ENCODE measurements at regions not wholly inside any gene's neighbourhood (a gene's known extent, or its start where the extent isn't known, plus 50 kb on each side); places are given as distances from the start of the nearest gene placed in this dataset.

DNA sequence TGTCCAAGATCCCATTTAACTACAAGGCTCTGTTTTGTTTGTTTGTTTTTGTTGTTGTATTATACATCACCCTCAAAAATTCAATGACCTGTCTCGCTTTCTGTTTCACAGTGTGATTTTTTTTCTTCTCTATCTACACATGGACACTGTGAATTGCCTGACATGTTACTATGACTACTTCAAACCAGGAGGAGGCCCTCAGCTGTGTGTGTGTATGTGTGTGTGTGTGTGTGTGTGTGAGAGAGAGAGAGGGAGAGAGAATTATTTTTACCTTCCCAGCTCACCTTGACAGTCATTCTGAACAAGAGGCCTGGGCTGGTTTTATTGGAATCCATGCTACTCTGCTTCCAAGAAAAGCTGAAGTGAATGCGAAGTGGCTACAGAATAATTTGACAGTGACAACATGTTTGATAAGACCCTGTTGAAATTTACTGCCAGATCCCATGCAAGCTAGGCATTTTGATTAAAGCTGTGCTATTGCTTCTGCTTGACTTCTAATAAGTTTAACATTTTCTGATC, 841.4 kb downstream of the NSUN3 start:
- WGBS, 2 experiments: 93 to 97% methylated on average over 1 of the region's 2 CpGs
- Histone ChIP-seq H3K9me3 (ENCODE audit: control insufficient read depth, low read length) (no peaks in the 10 kb centered on the region), H3K4me1 (ENCODE audit: control insufficient read depth, insufficient read depth, low read length) (no peaks in the 10 kb centered on the region), H3K27me3 (ENCODE audit: control insufficient read depth, insufficient read depth, low read length, poor library complexity, severe bottlenecking) (no peaks in the 10 kb centered on the region), H3K36me3 (ENCODE audit: control insufficient read depth, insufficient read depth, low read length) (no peaks in the 10 kb centered on the region), H3K4me3 (ENCODE audit: insufficient read depth, low read depth, low read length) (no peak overlapping the region), H3K27ac (ENCODE audit: insufficient read depth, low read depth, low read length, poor library complexity, severe bottlenecking) (no peak overlapping the region)

DNA sequence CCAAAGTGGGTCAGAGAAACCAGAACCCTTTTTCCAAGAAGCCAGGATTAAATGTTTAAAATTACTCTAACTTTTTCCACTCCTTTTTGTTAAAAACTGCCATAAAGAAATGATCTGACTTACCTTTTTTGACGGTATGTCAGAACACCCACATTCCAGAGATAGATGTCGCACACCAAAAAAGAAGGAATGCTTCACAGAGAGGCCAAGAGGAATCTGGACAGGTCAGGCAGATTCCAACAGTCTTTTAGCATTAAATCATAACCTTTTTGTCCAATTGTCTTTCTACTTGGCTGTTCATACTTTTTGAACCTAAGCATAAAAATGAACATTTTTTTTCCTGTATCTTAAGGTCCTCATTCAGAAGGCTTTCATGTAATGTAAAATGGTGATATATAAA, 846.9 kb downstream of the NSUN3 start:
- H3K4me3 ChIP-seq (ENCODE audit: insufficient read depth, low read depth, low read length): no peak overlapping the region
- 92 to 93% methylated on average over 2 of the region's 2 CpGs for WGBS, 2 experiments
- no peaks in the 10 kb centered on the region for H3K4me1 ChIP-seq (ENCODE audit: control insufficient read depth, insufficient read depth, low read length)
- H3K27ac ChIP-seq (ENCODE audit: insufficient read depth, low read depth, low read length, poor library complexity, severe bottlenecking): no peak overlapping the region
- no peaks in the 10 kb centered on the region for H3K36me3 ChIP-seq (ENCODE audit: control insufficient read depth, insufficient read depth, low read length)
- no peaks in the 10 kb centered on the region for H3K27me3 ChIP-seq (ENCODE audit: control insufficient read depth, insufficient read depth, low read length, poor library complexity, severe bottlenecking)
- H3K9me3 ChIP-seq (ENCODE audit: control insufficient read depth, low read length): no peaks in the 10 kb centered on the region

- H3K4me1 ChIP-seq (ENCODE audit: control insufficient read depth, insufficient read depth, low read length): no peaks in the 10 kb centered on the region
- no peak overlapping the region for H3K4me3 ChIP-seq (ENCODE audit: insufficient read depth, low read depth, low read length)
- H3K27ac ChIP-seq (ENCODE audit: insufficient read depth, low read depth, low read length, poor library complexity, severe bottlenecking): no peak overlapping the region
- no peaks in the 10 kb centered on the region for H3K36me3 ChIP-seq (ENCODE audit: control insufficient read depth, insufficient read depth, low read length)
- no peaks in the 10 kb centered on the region for H3K9me3 ChIP-seq (ENCODE audit: control insufficient read depth, low read length)
- 85 to 93% methylated on average over 1 to 2 of the region's 3 CpGs for WGBS, 2 experiments
- no peaks in the 10 kb centered on the region for H3K27me3 ChIP-seq (ENCODE audit: control insufficient read depth, insufficient read depth, low read length, poor library complexity, severe bottlenecking)
Observed at GRCh38 chr3:94912656-94913055, 849.8 kb downstream of the NSUN3 start.

GRCh38 chr3:94927175-94927574, 864.3 kb downstream of the NSUN3 start:
- Histone ChIP-seq H3K4me3 (ENCODE audit: insufficient read depth, low read depth, low read length) (no peak overlapping the region), H3K9me3 (ENCODE audit: control insufficient read depth, low read length) (no peaks in the 10 kb centered on the region), H3K36me3 (ENCODE audit: control insufficient read depth, insufficient read depth, low read length) (no peaks in the 10 kb centered on the region), H3K27me3 (ENCODE audit: control insufficient read depth, insufficient read depth, low read length, poor library complexity, severe bottlenecking) (no peaks in the 10 kb centered on the region), H3K4me1 (ENCODE audit: control insufficient read depth, insufficient read depth, low read length) (no peaks in the 10 kb centered on the region), H3K27ac (ENCODE audit: insufficient read depth, low read depth, low read length, poor library complexity, severe bottlenecking) (no peak overlapping the region)
- 88 to 91% methylated on average over 8 of the region's 8 CpGs for WGBS, 2 experiments

- no peaks in the 10 kb centered on the region for H3K4me1 ChIP-seq (ENCODE audit: control insufficient read depth, insufficient read depth, low read length)
- no peaks in the 10 kb centered on the region for H3K9me3 ChIP-seq (ENCODE audit: control insufficient read depth, low read length)
- whole genome bisulfite sequencing, 2 experiments: 94 to 97% methylated on average over 2 to 4 of the region's 4 CpGs
- no peak overlapping the region for H3K27ac ChIP-seq (ENCODE audit: insufficient read depth, low read depth, low read length, poor library complexity, severe bottlenecking)
- no peak overlapping the region for H3K4me3 ChIP-seq (ENCODE audit: insufficient read depth, low read depth, low read length)
- no peaks in the 10 kb centered on the region for H3K36me3 ChIP-seq (ENCODE audit: control insufficient read depth, insufficient read depth, low read length)
- H3K27me3 ChIP-seq (ENCODE audit: control insufficient read depth, insufficient read depth, low read length, poor library complexity, severe bottlenecking): no peaks in the 10 kb centered on the region
Observed at GRCh38 chr3:94928921-94929320, 866.1 kb downstream of the NSUN3 start.

DNA sequence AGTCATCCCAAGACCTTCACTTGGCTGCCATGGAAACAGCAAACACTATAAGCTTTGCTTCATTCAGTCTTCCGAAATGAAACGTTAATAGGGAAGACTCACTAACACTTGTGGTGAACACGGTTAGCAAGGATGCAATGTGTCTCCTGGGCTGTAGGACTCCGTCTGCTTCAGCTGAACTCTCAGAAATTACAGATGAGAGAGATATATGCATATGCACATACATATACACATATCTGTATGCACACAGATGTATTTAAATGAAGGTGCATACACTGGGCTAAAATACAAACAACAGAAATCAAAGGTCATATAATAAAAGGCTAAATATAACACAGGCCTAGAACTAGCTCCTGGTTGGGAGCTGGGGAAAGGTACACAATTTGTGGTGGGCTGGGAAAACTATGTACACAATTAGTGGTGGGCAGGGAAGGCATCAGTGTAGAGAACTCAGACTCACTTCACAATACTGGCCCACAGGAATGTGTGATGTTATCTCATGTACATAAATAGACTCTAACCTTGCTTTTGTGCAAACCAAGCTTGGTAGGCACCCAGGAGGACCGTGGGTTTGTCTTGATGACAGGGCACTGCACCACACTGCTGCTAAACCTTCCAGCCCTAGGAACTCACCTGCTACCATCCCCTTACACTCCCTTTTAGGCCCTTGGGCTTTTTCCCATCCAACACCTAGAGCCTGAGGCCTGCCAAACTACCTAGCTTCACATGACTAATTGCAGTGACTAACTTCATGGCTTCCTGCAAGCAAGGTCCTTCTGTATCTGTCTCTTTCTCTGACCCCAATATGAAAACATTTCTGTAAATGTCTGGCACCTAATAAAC, 873.1 kb downstream of the NSUN3 start:
- WGBS, 2 experiments: 94 to 98% methylated on average over 4 to 5 of the region's 5 CpGs
- H3K27me3 ChIP-seq (ENCODE audit: control insufficient read depth, insufficient read depth, low read length, poor library complexity, severe bottlenecking): no peaks in the 10 kb centered on the region
- H3K4me1 ChIP-seq (ENCODE audit: control insufficient read depth, insufficient read depth, low read length): no peaks in the 10 kb centered on the region
- no peak overlapping the region for H3K4me3 ChIP-seq (ENCODE audit: insufficient read depth, low read depth, low read length)
- no peaks in the 10 kb centered on the region for H3K36me3 ChIP-seq (ENCODE audit: control insufficient read depth, insufficient read depth, low read length)
- no peak overlapping the region for H3K27ac ChIP-seq (ENCODE audit: insufficient read depth, low read depth, low read length, poor library complexity, severe bottlenecking)
- H3K9me3 ChIP-seq (ENCODE audit: control insufficient read depth, low read length): no peaks in the 10 kb centered on the region

DNA sequence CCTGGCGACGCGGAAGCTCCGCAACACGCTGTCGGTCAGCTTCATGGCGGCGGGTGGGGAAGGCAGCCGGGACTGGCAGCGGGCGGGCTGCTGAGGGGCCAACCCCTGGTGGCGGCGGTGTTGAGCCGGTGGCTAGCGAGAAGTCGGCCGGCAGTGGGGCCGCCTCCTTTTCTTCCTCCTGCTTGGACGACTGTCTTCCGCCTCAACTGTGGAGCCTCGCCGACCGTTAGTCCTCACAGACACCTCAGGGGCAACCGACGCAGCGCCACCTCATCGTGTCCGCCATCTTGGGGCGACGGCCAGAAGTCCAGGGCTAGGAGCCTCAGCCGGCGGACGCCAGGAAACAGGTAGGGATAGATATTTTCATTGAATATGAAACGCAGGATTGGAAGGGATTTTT, 875.1 kb downstream of the NSUN3 start:
- Histone ChIP-seq H3K27me3 (ENCODE audit: control insufficient read depth, insufficient read depth, low read length, poor library complexity, severe bottlenecking) (no peaks in the 10 kb centered on the region), H3K4me1 (ENCODE audit: control insufficient read depth, insufficient read depth, low read length) (no peaks in the 10 kb centered on the region), H3K27ac (ENCODE audit: insufficient read depth, low read depth, low read length, poor library complexity, severe bottlenecking) (no peak overlapping the region), H3K4me3 (ENCODE audit: insufficient read depth, low read depth, low read length) (no peak overlapping the region), H3K36me3 (ENCODE audit: control insufficient read depth, insufficient read depth, low read length) (no peaks in the 10 kb centered on the region), H3K9me3 (ENCODE audit: control insufficient read depth, low read length) (no peaks in the 10 kb centered on the region)
- WGBS, 2 experiments: 97% methylated on average over 34 of the region's 34 CpGs

- Histone ChIP-seq H3K4me1 (ENCODE audit: control insufficient read depth, insufficient read depth, low read length) (no peaks in the 10 kb centered on the region), H3K4me3 (ENCODE audit: insufficient read depth, low read depth, low read length) (no peak overlapping the region), H3K36me3 (ENCODE audit: control insufficient read depth, insufficient read depth, low read length) (no peaks in the 10 kb centered on the region), H3K9me3 (ENCODE audit: control insufficient read depth, low read length) (no peaks in the 10 kb centered on the region), H3K27ac (ENCODE audit: insufficient read depth, low read depth, low read length, poor library complexity, severe bottlenecking) (no peak overlapping the region), H3K27me3 (ENCODE audit: control insufficient read depth, insufficient read depth, low read length, poor library complexity, severe bottlenecking) (no peaks in the 10 kb centered on the region)
- 91 to 95% methylated on average over 6 of the region's 6 CpGs for WGBS, 2 experiments
Observed at GRCh38 chr3:94946683-94947082, 883.8 kb downstream of the NSUN3 start.

GRCh38 chr3:94961423-94962100, 898.7 kb downstream of the NSUN3 start:
- H3K9me3 ChIP-seq (ENCODE audit: control insufficient read depth, low read length): no peaks in the 10 kb centered on the region
- H3K27me3 ChIP-seq (ENCODE audit: control insufficient read depth, insufficient read depth, low read length, poor library complexity, severe bottlenecking): no peaks in the 10 kb centered on the region
- H3K4me3 ChIP-seq (ENCODE audit: insufficient read depth, low read depth, low read length): no peak overlapping the region
- H3K27ac ChIP-seq (ENCODE audit: insufficient read depth, low read depth, low read length, poor library complexity, severe bottlenecking): no peak overlapping the region
- H3K4me1 ChIP-seq (ENCODE audit: control insufficient read depth, insufficient read depth, low read length): no peaks in the 10 kb centered on the region
- 95 to 99% methylated on average over 5 to 6 of the region's 6 CpGs for WGBS, 2 experiments
- H3K36me3 ChIP-seq (ENCODE audit: control insufficient read depth, insufficient read depth, low read length): no peaks in the 10 kb centered on the region

DNA sequence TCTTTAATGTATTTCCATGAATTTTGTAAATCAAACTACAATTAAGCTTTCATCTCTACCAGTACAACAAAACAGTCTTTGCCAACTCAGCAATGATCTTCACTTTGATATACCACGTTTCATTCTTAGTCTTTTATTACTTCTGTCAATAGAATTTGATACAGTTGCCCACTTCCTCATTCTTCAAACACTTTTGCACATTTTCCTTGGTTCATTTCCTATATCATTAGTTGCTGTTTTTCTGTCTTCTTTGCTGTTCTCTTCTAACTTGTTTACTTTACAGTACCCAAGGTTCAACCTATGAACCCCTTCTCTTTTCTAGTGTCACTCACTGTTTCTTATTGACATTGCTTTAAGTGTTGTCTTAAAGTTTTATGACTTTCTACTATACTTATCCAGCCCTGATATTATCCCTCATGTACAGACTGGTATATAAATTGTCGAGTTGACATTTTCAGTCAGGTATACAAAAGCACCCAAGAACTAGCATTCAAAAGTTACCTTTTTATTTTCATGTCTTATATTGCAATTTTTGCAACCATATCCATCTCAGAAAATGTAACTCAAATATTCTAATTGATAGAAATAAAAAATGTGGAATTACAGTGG, 903.1 kb downstream of the NSUN3 start:
- 94 to 95% methylated on average over 2 of the region's 2 CpGs for WGBS, 2 experiments
- H3K4me3 ChIP-seq (ENCODE audit: insufficient read depth, low read depth, low read length): no peak overlapping the region
- no peaks in the 10 kb centered on the region for H3K27me3 ChIP-seq (ENCODE audit: control insufficient read depth, insufficient read depth, low read length, poor library complexity, severe bottlenecking)
- H3K9me3 ChIP-seq (ENCODE audit: control insufficient read depth, low read length): no peaks in the 10 kb centered on the region
- H3K27ac ChIP-seq (ENCODE audit: insufficient read depth, low read depth, low read length, poor library complexity, severe bottlenecking): no peak overlapping the region
- no peaks in the 10 kb centered on the region for H3K36me3 ChIP-seq (ENCODE audit: control insufficient read depth, insufficient read depth, low read length)
- no peaks in the 10 kb centered on the region for H3K4me1 ChIP-seq (ENCODE audit: control insufficient read depth, insufficient read depth, low read length)

All from ectodermal cell (in vitro differentiated cells).